Left ventricle myocardium superior (tissue), 1 donor: ENCODE measurements at regions not wholly inside any gene's neighbourhood (a gene's known extent, or its start where the extent isn't known, plus 50 kb on each side); places are given as distances from the start of the nearest gene placed in this dataset.
"Not testable (repeated sequence)": the region's sequence is repeated elsewhere in the genome, so short reads cannot be mapped to it uniquely, and the experiment has no call there.

Experiments
- ATAC-seq: fragments of 200-7000 bp; cut with Tn5 transposase; one replicate; pipeline ENCODE4 v1.9.1; 2020; ENCODE audit warnings: mild to moderate bottlenecking, moderate library complexity
- DNase-seq: peaks from one replicate; pipeline ENCODE4 v3.0.0-alpha.2; 2020
- intact Hi-C: fragments of 100-400 bp; cut with micrococcal nuclease; formaldehyde crosslinking; loops from one replicate; pipeline ENCODE4 v1.11.0; 2022
- donor health status: DM: no; HTN: yes; CAD: no; lungs with severe emphysema.

GRCh38 chr2:160550048-160550447, 56.4 kb upstream of the RBMS1 start:
- intact Hi-C loops = no loop called here
- no peak for DNase-seq

GRCh38 chr2:160551259-160551658, 57.7 kb upstream of the RBMS1 start:
- ATAC-seq (peak; percentile 45), DNase-seq (no peak)
- intact Hi-C loops = no loop called here

More at GRCh38 chr2:160550048-160550447, 56.4 kb upstream of the RBMS1 start:
- no peak for ATAC-seq

- ATAC-seq = no peak
- intact Hi-C loops = no loop called here
Measured at GRCh38 chr2:160555420-160556071, 61.9 kb upstream of the RBMS1 start.

GRCh38 chr2:160557903-160558302, 64.3 kb upstream of the RBMS1 start:
- intact Hi-C loops = no loop called here
- DNase-seq (no peak), ATAC-seq (no peak)

More at GRCh38 chr2:160555420-160556071, 61.9 kb upstream of the RBMS1 start:
- no peak for DNase-seq

- DNase-seq (no peak), ATAC-seq (no peak)
- intact Hi-C loops = no loop called here
Measured at GRCh38 chr2:160558531-160558930, 64.9 kb upstream of the RBMS1 start.

GRCh38 chr2:160561551-160562295, 68.1 kb upstream of the RBMS1 start:
- ATAC-seq (peak; percentile 36), DNase-seq (no peak)
- intact Hi-C loops = no loop called here

GRCh38 chr2:160562730-160563129, 69.1 kb upstream of the RBMS1 start:
- intact Hi-C loops = no loop called here
- ATAC-seq = no peak

GRCh38 chr2:160564591-160564990, 71.0 kb upstream of the RBMS1 start:
- intact Hi-C loops = no loop called here
- DNase-seq = no peak
- no peak for ATAC-seq

More at GRCh38 chr2:160562730-160563129, 69.1 kb upstream of the RBMS1 start:
- no peak for DNase-seq

GRCh38 chr2:160565099-160565845, 71.7 kb upstream of the RBMS1 start:
- ATAC-seq (no peak), DNase-seq (no peak)
- intact Hi-C loops = no loop called here

- intact Hi-C loops = no loop called here
- ATAC-seq = peak; percentile 49
- no peak for DNase-seq
Measured at GRCh38 chr2:160566717-160567116, 73.1 kb upstream of the RBMS1 start.

- intact Hi-C loops = no loop called here
- DNase-seq (no peak), ATAC-seq (no peak)
Measured at GRCh38 chr2:160568856-160569255, 75.2 kb upstream of the RBMS1 start.

GRCh38 chr2:160570376-160570775, 76.8 kb upstream of the RBMS1 start:
- no peak for DNase-seq
- ATAC-seq = peak; percentile 65
- intact Hi-C loops = no loop called here

GRCh38 chr2:160574468-160575140, 81.0 kb upstream of the RBMS1 start:
- no peak for DNase-seq
- ATAC-seq = no peak
- intact Hi-C loops = no loop called here

- ATAC-seq (no peak), DNase-seq (no peak)
- intact Hi-C loops = no loop called here
Measured at GRCh38 chr2:160575368-160575767, 81.8 kb upstream of the RBMS1 start.

- ATAC-seq = peak; percentile 81
- intact Hi-C loops = no loop called here
- no peak for DNase-seq
Measured at GRCh38 chr2:160576054-160576499, 82.5 kb upstream of the RBMS1 start.

- ATAC-seq, DNase-seq, intact Hi-C loops: not testable (repeated sequence)
Measured at GRCh38 chr2:160577081-160577480, 83.5 kb upstream of the RBMS1 start.

- ATAC-seq (no peak), DNase-seq (no peak)
- intact Hi-C loops = no loop called here
Measured at GRCh38 chr2:160581035-160581434, 87.4 kb upstream of the RBMS1 start.

GRCh38 chr2:160581448-160581847, 87.8 kb upstream of the RBMS1 start:
- no peak for ATAC-seq
- intact Hi-C loops = no loop called here
- no peak for DNase-seq

GRCh38 chr2:160582081-160582480, 88.5 kb upstream of the RBMS1 start:
- intact Hi-C loops = no loop called here
- ATAC-seq (no peak), DNase-seq (no peak)
